K562 (cell line): ENCODE measurements at regions not wholly inside any gene's neighbourhood (a gene's known extent, or its start where the extent isn't known, plus 50 kb on each side); places are given as distances from the start of the nearest gene placed in this dataset.

Experiments
- ATAC-seq: fragments of 200-7000 bp; cut with Tn5 transposase; 3 replicates; pipeline ENCODE4 v1.9.1; 2020; ENCODE audit warnings: moderate library complexity
- BruUV-seq: library from RNA; stranded (reverse); fragments of 400-500 nt; replicated peaks from 2 replicates; lab custom pipeline; 2021; lab: Mats Ljungman, UMichigan
- CTCF ChIA-PET: fragments of 300-600 bp; formaldehyde crosslinking; extraction: SDS; loops from one replicate; lab custom pipeline; 2021; ENCODE audit warnings: low intra/inter-chr PET ratio; lab: Yijun Ruan, JAX
- POLR2A ChIA-PET: fragments of 300-600, 350-650 bp; sonication (Branson Sonifier 250); formaldehyde crosslinking; extraction: SDS; loops from one replicate; lab custom pipeline; 2021; ENCODE audit warnings: antibody characterized with exemption, inconsistent platforms; lab: Yijun Ruan, JAX
- DNase-seq, 4 experiments: peaks; one replicate each; pipeline versions ENCODE4 v3.0.0 to v3.0.0-alpha.2; 2011 to 2018; ENCODE audit warnings: low spot score in 3 of 4, mixed read lengths in 3 of 4; ENCODE audit errors: extremely low read depth in 1 of 4
- FAIRE-seq: peaks from 2 replicates; lab custom pipeline; 2011; peaks lifted over from hg19 to GRCh38; lab: Jason Lieb, UNC
- H2AFZ ChIP-seq: 2 replicates; pipeline ENCODE4 v1.6.0; 2011; ENCODE audit warnings: low read depth, low read length, control low read depth, inconsistent platforms
- H3K27ac ChIP-seq: fragments of 200-600 bp; 3 replicates; pipeline ENCODE4 v1.8.0; 2011; ENCODE audit warnings: low read depth, mild to moderate bottlenecking, control low read depth, inconsistent platforms, low read length, moderate library complexity, mixed read lengths; ENCODE audit errors: extremely low read depth
- H3K27me3 ChIP-seq, 2 experiments: fragments of 300-600 bp in 1 of 2; 2 replicates in 1 of 2; 3 replicates in 1 of 2; pipeline versions ENCODE4 v1.6.0 to v1.8.0; 2011; ENCODE audit warnings: inconsistent platforms in 2 of 2, low read length in 2 of 2, mild to moderate bottlenecking in 1 of 2, mixed read lengths in 1 of 2, moderate library complexity in 1 of 2; ENCODE audit not compliant: control insufficient read depth in 2 of 2, insufficient read depth in 2 of 2
- H3K36me3 ChIP-seq: fragments of 300-600 bp; 3 replicates; pipeline ENCODE4 v1.8.0; 2011; ENCODE audit warnings: mild to moderate bottlenecking, low read length, inconsistent platforms; ENCODE audit not compliant: control insufficient read depth, insufficient read depth
- H3K4me1 ChIP-seq, 2 experiments: fragments of 200-600 bp in 1 of 2; replicated peaks in 1 of 2; 2 replicates in 1 of 2; 3 replicates in 1 of 2; pipeline versions ENCODE4 v1.5.1 to v1.8.0; 2011; ENCODE audit warnings: inconsistent platforms in 2 of 2, low read length in 2 of 2, mild to moderate bottlenecking in 1 of 2, mixed read lengths in 1 of 2, moderate library complexity in 1 of 2; ENCODE audit not compliant: control insufficient read depth in 2 of 2, insufficient read depth in 2 of 2
- H3K4me2 ChIP-seq: 2 replicates; pipeline ENCODE4 v1.6.1; 2011; ENCODE audit warnings: low read length, control low read depth, inconsistent platforms, mixed read lengths; ENCODE audit not compliant: insufficient read depth
- H3K4me3 ChIP-seq: fragments of 200-600 bp; sonication (generic), shearing (Covaris generic); 2 replicates; pipeline ENCODE4 v1.5.1; 2016; ENCODE audit warnings: control low read depth, inconsistent platforms
- H3K79me2 ChIP-seq: fragments of 200-600 bp; 3 replicates; pipeline ENCODE4 v1.8.0; 2011; ENCODE audit warnings: low read length, inconsistent platforms; ENCODE audit not compliant: control insufficient read depth, insufficient read depth
- H3K9ac ChIP-seq, 2 experiments: 2 replicates each; pipeline versions ENCODE4 v1.6.0 to v1.6.1; 2011; ENCODE audit warnings: low read depth in 2 of 2, low read length in 2 of 2, control low read depth in 1 of 2, inconsistent platforms in 1 of 2, mild to moderate bottlenecking in 1 of 2, mixed read lengths in 1 of 2; ENCODE audit not compliant: insufficient read depth in 1 of 2
- H3K9me1 ChIP-seq: one replicate; pipeline ENCODE4 v1.6.0; 2011; ENCODE audit warnings: inconsistent platforms, mild to moderate bottlenecking, low read length, moderate library complexity; ENCODE audit not compliant: control insufficient read depth, insufficient read depth
- H3K9me3 ChIP-seq: replicated peaks from 2 replicates; pipeline ENCODE4 v1.5.1; 2011; ENCODE audit warnings: low read depth, low read length, inconsistent platforms; ENCODE audit not compliant: control insufficient read depth, insufficient read depth
- H4K20me1 ChIP-seq: replicated peaks from 2 replicates; pipeline ENCODE4 v1.6.1; 2011; ENCODE audit warnings: low read length, inconsistent platforms, mixed read lengths; ENCODE audit not compliant: control insufficient read depth, insufficient read depth
- DMBX1 ChIP-seq: fragments of 250-450 bp; sonication (Bioruptor Pico); IDR thresholded peaks from 2 replicates; pipeline ENCODE4 v1.8.0; 2022; ENCODE audit warnings: inconsistent platforms, mild to moderate bottlenecking, moderate library complexity, borderline replicate concordance
- FOXJ3 ChIP-seq: sonication (generic); formaldehyde crosslinking; IDR thresholded peaks from 2 replicates; pipeline ENCODE4 v1.4.0; 2020; ENCODE audit warnings: mild to moderate bottlenecking, missing genetic modification reagents
- MAZ ChIP-seq, 2 experiments: fragments of 450-650 bp in 1 of 2; sonication (generic) in 1 of 2; formaldehyde crosslinking; IDR thresholded peaks in 1 of 2; conservative IDR thresholded peaks in 1 of 2; 2 replicates each; pipeline versions ENCODE4 v1.4.0 to v1.5.0; 2020; ENCODE audit warnings: mild to moderate bottlenecking in 1 of 2, missing genetic modification reagents in 1 of 2
- MTA2 ChIP-seq: fragments of 450-650 bp; IDR thresholded peaks from 2 replicates; pipeline ENCODE4 v1.6.1; 2016; ENCODE audit warnings: low read depth
- NCOA1 ChIP-seq: fragments of 450-650 bp; IDR thresholded peaks from 2 replicates; pipeline ENCODE4 v1.6.1; 2016; ENCODE audit warnings: low read depth
- NFATC3 ChIP-seq: fragments of 450-650 bp; IDR thresholded peaks from 2 replicates; pipeline ENCODE4 v1.6.1; 2017; ENCODE audit warnings: mild to moderate bottlenecking
- RUNX1 ChIP-seq: sonication (generic); IDR thresholded peaks from 2 replicates; pipeline ENCODE4 v1.6.1; 2016; ENCODE audit warnings: antibody characterized with exemption, low read depth
- SIRT6 ChIP-seq: IDR thresholded peaks from one replicate; pipeline ENCODE4 v1.6.1; 2012; ENCODE audit warnings: low read depth, mild to moderate bottlenecking, control low read depth, inconsistent platforms, low read length, moderate library complexity
- SNIP1 ChIP-seq: fragments of 450-650 bp; IDR thresholded peaks from 2 replicates; pipeline ENCODE4 v1.7.1; 2017; ENCODE audit warnings: low read depth, mild to moderate bottlenecking
- SP2 ChIP-seq: IDR thresholded peaks from 2 replicates; pipeline ENCODE4 v1.6.1; 2011; ENCODE audit warnings: mild to moderate bottlenecking, low read depth, low read length, moderate library complexity; ENCODE audit not compliant: poor library complexity, severe bottlenecking; ENCODE audit errors: extremely low read depth
- TBL1XR1 ChIP-seq, 2 experiments: IDR thresholded peaks; 2 replicates each; pipeline ENCODE4 v1.6.1; 2012; ENCODE audit warnings: improper control_type of control experiment in 2 of 2, low read length in 2 of 2, mild to moderate bottlenecking in 1 of 2
- XRCC4 ChIP-seq: IDR thresholded peaks from one replicate; pipeline ENCODE4 v1.6.1; 2011; ENCODE audit not compliant: insufficient read depth, insufficient read length; ENCODE audit errors: extremely low read depth
- ZNF212 ChIP-seq: fragments of 450-650 bp; formaldehyde crosslinking; IDR thresholded peaks from 2 replicates; pipeline ENCODE4 v1.4.0; 2020; ENCODE audit warnings: mild to moderate bottlenecking
- in situ Hi-C: fragments of 300-500 bp; cut with MboI; formaldehyde crosslinking; loops from 4 replicates; pipeline ENCODE4 v1.15.0; 2018; ENCODE audit warnings: inconsistent platforms, mixed read lengths
- intact Hi-C: fragments of 100-400 bp; cut with micrococcal nuclease; formaldehyde crosslinking; loops from 2 replicates; pipeline ENCODE4 v1.14.2; 2022
- TF ChIP-seq, protein P1 (sequence below), 2 experiments: fragments of 450-650 bp; IDR thresholded peaks; 2 replicates each; pipeline ENCODE4 v1.6.1; 2016
- TF ChIP-seq, protein P2 (sequence below): sonication (generic); formaldehyde crosslinking; IDR thresholded peaks from 2 replicates; pipeline ENCODE4 v1.8.0; 2022; ENCODE audit warnings: missing genetic modification reagents, mild to moderate bottlenecking, moderate library complexity, borderline replicate concordance
- TF ChIP-seq, protein P3 (sequence below): sonication (generic); formaldehyde crosslinking; IDR thresholded peaks from 2 replicates; pipeline ENCODE4 v1.8.0; 2022; ENCODE audit warnings: mild to moderate bottlenecking, missing genetic modification reagents

DNA sequence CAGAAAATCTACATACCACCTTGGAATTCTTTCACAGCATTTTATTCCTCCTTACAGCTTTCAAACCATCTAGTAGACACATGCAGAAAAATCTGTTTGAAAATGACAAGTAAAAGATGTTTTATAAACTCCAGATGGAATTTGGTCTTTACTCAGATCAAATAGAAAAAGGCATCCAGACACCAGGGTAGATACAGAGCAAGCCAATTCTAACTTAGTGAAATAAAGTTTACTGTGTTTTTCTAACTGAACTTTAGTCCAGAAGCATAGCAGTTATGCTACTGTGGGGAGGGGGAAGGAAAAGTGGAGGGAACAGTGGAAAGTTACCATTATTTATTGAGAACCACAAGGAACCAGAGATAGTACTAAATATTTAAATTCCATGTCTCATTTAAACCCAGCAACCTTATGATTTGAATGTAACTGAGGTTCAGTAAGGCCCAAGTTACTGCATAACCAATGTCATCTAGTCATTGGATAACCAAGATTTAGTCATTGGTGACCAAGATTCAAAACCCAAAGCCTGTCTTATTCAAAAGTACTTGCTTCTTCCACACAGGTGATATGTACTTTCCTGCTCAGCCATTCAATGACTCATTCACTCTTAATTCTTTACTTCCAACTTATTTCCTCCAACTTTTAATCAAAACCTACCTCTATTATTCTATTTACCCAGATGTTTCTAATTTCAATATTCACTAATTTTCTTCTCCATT, 57.7 kb downstream of the RAD51AP2 start:
- H3K4me3 ChIP-seq = no peak overlapping the region
- H4K20me1 ChIP-seq = no peaks in the 10 kb centered on the region
- POLR2A ChIA-PET = no interaction called here
- no TSS peak for BruUV-seq
- no peaks in the 10 kb centered on the region for H3K79me2 ChIP-seq
- CTCF ChIA-PET = no interaction called here
- no peaks in the 10 kb centered on the region for H3K36me3 ChIP-seq
- H3K9ac ChIP-seq = no peak overlapping the region
- no peaks in the 10 kb centered on the region for H3K27me3 ChIP-seq
- H3K9me3 ChIP-seq = no peaks in the 10 kb centered on the region
- no peak for ATAC-seq
- H3K4me1 ChIP-seq = no peaks in the 10 kb centered on the region
- no peak overlapping the region for H3K27ac ChIP-seq
- H2AFZ ChIP-seq = no peak overlapping the region
- no peak for DNase-seq
- in situ Hi-C loops = loop anchor here (25.0 kb wide), 1 partner anchor 927 kb away; no protein-coding TSS in a partner anchor
- TF ChIP-seq XRCC4 (no peak), NCOA1 (no peak), ZNF212 (CRISPR knock-in tag) (no peak), MAZ (CRISPR knock-in tag; conservative IDR thresholded peaks at IDR 0.05 in 1 of 2, IDR thresholded peaks at IDR 0.05 in 1 of 2) (no peak), TBL1XR1 (IDR thresholded peaks at IDR 0.05; ENCODE audit: low read length in 2 of 2) (no peak), MTA2 (no peak), SP2 (no peak), NFATC3 (no peak), SNIP1 (no peak), SIRT6 (no peak), RUNX1 (no peak), FOXJ3 (no peak), DMBX1 (CRISPR knock-in tag) (no peak)
- TF ChIP-seq, protein P1, sequence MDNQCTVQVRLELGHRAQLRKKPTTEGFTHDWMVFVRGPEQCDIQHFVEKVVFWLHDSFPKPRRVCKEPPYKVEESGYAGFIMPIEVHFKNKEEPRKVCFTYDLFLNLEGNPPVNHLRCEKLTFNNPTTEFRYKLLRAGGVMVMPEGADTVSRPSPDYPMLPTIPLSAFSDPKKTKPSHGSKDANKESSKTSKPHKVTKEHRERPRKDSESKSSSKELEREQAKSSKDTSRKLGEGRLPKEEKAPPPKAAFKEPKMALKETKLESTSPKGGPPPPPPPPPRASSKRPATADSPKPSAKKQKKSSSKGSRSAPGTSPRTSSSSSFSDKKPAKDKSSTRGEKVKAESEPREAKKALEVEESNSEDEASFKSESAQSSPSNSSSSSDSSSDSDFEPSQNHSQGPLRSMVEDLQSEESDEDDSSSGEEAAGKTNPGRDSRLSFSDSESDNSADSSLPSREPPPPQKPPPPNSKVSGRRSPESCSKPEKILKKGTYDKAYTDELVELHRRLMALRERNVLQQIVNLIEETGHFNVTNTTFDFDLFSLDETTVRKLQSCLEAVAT (IDR thresholded peaks at IDR 0.05) = no peak
- TF ChIP-seq, protein P2, sequence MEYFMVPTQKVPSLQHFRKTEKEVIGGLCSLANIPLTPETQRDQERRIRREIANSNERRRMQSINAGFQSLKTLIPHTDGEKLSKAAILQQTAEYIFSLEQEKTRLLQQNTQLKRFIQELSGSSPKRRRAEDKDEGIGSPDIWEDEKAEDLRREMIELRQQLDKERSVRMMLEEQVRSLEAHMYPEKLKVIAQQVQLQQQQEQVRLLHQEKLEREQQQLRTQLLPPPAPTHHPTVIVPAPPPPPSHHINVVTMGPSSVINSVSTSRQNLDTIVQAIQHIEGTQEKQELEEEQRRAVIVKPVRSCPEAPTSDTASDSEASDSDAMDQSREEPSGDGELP (CRISPR knock-in tag) = no peak
- TF ChIP-seq, protein P3, sequence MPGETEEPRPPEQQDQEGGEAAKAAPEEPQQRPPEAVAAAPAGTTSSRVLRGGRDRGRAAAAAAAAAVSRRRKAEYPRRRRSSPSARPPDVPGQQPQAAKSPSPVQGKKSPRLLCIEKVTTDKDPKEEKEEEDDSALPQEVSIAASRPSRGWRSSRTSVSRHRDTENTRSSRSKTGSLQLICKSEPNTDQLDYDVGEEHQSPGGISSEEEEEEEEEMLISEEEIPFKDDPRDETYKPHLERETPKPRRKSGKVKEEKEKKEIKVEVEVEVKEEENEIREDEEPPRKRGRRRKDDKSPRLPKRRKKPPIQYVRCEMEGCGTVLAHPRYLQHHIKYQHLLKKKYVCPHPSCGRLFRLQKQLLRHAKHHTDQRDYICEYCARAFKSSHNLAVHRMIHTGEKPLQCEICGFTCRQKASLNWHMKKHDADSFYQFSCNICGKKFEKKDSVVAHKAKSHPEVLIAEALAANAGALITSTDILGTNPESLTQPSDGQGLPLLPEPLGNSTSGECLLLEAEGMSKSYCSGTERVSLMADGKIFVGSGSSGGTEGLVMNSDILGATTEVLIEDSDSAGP = no peak
- TF ChIP-seq, all 486 proteins: peak for 0
- Histone ChIP-seq H3K9me1 (no peaks in the 10 kb centered on the region), H3K4me2 (no peak overlapping the region)
- FAIRE-seq = no peak
- intact Hi-C loops = loop anchor here (10.0 kb wide), 1 partner anchor 686 kb away; no protein-coding TSS in a partner anchor
